SK-N-SH (cell line): ENCODE measurements at regions not wholly inside any gene's neighbourhood (a gene's known extent, or its start where the extent isn't known, plus 50 kb on each side); places are given as distances from the start of the nearest gene placed in this dataset.

Source experiments
- CTCF ChIP-seq: fragments of 200-600 bp; sonication (generic); IDR thresholded peaks from 2 replicates; pipeline ENCODE4 v1.6.1; 2017; ENCODE audit warnings: antibody characterized with exemption, mild to moderate bottlenecking, moderate library complexity
- ELF1 ChIP-seq: IDR thresholded peaks from 2 replicates; pipeline ENCODE4 v1.4.0; 2012
- EP300 ChIP-seq, 2 experiments: IDR thresholded peaks; 2 replicates each; pipeline versions ENCODE4 v1.4.0 to v1.6.1; 2012; ENCODE audit warnings: borderline replicate concordance in 1 of 2, low read depth in 1 of 2, low read length in 1 of 2
- GABPA ChIP-seq: IDR thresholded peaks from 2 replicates; pipeline ENCODE4 v1.4.0; 2012; ENCODE audit warnings: low read depth, mild to moderate bottlenecking
- MAX ChIP-seq: IDR thresholded peaks from 2 replicates; pipeline ENCODE4 v1.4.0; 2012; ENCODE audit warnings: low read depth
- MXI1 ChIP-seq: IDR thresholded peaks from 2 replicates; pipeline ENCODE4 v1.6.1; 2012; ENCODE audit warnings: mild to moderate bottlenecking, low read depth, low read length, improper control_type of control experiment
- NFIC ChIP-seq: IDR thresholded peaks from 2 replicates; pipeline ENCODE4 v1.4.0; 2012; ENCODE audit warnings: borderline replicate concordance
- RCOR1 ChIP-seq: fragments of 150-350 bp; IDR thresholded peaks from 2 replicates; pipeline ENCODE4 v1.6.1; 2017; ENCODE audit warnings: antibody characterized with exemption, low read length
- REST ChIP-seq: IDR thresholded peaks from 2 replicates; pipeline ENCODE4 v1.6.1; 2012; ENCODE audit warnings: mild to moderate bottlenecking, low read depth, low read length, moderate library complexity
- SIN3A ChIP-seq: IDR thresholded peaks from 2 replicates; pipeline ENCODE4 v1.6.1; 2012; ENCODE audit warnings: low read depth, mild to moderate bottlenecking, low read length, moderate library complexity, borderline replicate concordance
- TCF12 ChIP-seq: IDR thresholded peaks from 2 replicates; pipeline ENCODE4 v1.4.0; 2012
- USF1 ChIP-seq: IDR thresholded peaks from 2 replicates; pipeline ENCODE4 v1.4.0; 2012; ENCODE audit warnings: low read depth, borderline replicate concordance
- YY1 ChIP-seq: IDR thresholded peaks from 2 replicates; pipeline ENCODE4 v1.4.0; 2012; ENCODE audit warnings: low read depth, mild to moderate bottlenecking

GRCh38 chr1:195872376-195872775 is 735.9 kb downstream of the KCNT2 start:
- TF ChIP-seq TCF12 (no peak), CTCF (no peak), RCOR1 (no peak), MAX (no peak), EP300 (IDR thresholded peaks at IDR 0.05; ENCODE audit: borderline replicate concordance in 1 of 2, low read depth in 1 of 2, low read length in 1 of 2) (no peak), NFIC (no peak), YY1 (no peak), REST (no peak), GABPA (no peak), MXI1 (no peak), SIN3A (no peak), ELF1 (no peak), USF1 (no peak)
